DND-41 (cell line): ENCODE measurements at regions not wholly inside any gene's neighbourhood (a gene's known extent, or its start where the extent isn't known, plus 50 kb on each side); places are given as distances from the start of the nearest gene placed in this dataset.

ENCODE experiments used
- EZH2 ChIP-seq: IDR thresholded peaks from 3 replicates; pipeline ENCODE4 v1.6.1; 2012; ENCODE audit warnings: borderline replicate concordance, low read depth, mild to moderate bottlenecking, moderate library complexity, low read length, inconsistent platforms; ENCODE audit not compliant: severe bottlenecking
- TF ChIP-seq, protein P1 (sequence below): IDR thresholded peaks from 2 replicates; pipeline ENCODE4 v1.5.1; 2012; ENCODE audit warnings: borderline replicate concordance, low read length, moderate library complexity, mild to moderate bottlenecking; ENCODE audit not compliant: poor library complexity, severe bottlenecking; ENCODE audit errors: extremely low read depth

GRCh38 chr9:92196909-92197308 is 81.7 kb upstream of the SPTLC1 start:
- TF ChIP-seq EZH2, result no peak
- TF ChIP-seq, protein P1, sequence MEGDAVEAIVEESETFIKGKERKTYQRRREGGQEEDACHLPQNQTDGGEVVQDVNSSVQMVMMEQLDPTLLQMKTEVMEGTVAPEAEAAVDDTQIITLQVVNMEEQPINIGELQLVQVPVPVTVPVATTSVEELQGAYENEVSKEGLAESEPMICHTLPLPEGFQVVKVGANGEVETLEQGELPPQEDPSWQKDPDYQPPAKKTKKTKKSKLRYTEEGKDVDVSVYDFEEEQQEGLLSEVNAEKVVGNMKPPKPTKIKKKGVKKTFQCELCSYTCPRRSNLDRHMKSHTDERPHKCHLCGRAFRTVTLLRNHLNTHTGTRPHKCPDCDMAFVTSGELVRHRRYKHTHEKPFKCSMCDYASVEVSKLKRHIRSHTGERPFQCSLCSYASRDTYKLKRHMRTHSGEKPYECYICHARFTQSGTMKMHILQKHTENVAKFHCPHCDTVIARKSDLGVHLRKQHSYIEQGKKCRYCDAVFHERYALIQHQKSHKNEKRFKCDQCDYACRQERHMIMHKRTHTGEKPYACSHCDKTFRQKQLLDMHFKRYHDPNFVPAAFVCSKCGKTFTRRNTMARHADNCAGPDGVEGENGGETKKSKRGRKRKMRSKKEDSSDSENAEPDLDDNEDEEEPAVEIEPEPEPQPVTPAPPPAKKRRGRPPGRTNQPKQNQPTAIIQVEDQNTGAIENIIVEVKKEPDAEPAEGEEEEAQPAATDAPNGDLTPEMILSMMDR, result no peak
